Neural cell (in vitro differentiated cells): ENCODE measurements at regions not wholly inside any gene's neighbourhood (a gene's known extent, or its start where the extent isn't known, plus 50 kb on each side); places are given as distances from the start of the nearest gene placed in this dataset.

ENCODE experiments used
- H2AFZ ChIP-seq: fragments of 200-600, 300-800 bp; sonication (generic), shearing (Covaris generic); 2 replicates; pipeline ENCODE4 v1.6.0; 2014; ENCODE audit warnings: low read depth, mild to moderate bottlenecking, antibody characterized with exemption, low read length, moderate library complexity
- H3F3A ChIP-seq: fragments of 200-600 bp; shearing (Covaris generic); 2 replicates; pipeline ENCODE4 v1.6.1; 2016; ENCODE audit warnings: mild to moderate bottlenecking, moderate library complexity, mixed read lengths, antibody characterized with exemption, low read length; ENCODE audit not compliant: insufficient read depth, poor library complexity, severe bottlenecking
- H3K27ac ChIP-seq: fragments of 200-600, 300-800 bp; sonication (generic), shearing (Covaris generic); 2 replicates; pipeline ENCODE4 v1.5.1; 2014; ENCODE audit warnings: mild to moderate bottlenecking, low read length, moderate library complexity
- H3K27me3 ChIP-seq: fragments of 300-800, 200-600 bp; sonication (generic), shearing (Covaris generic); 2 replicates; pipeline ENCODE4 v1.6.0; 2014; ENCODE audit warnings: mild to moderate bottlenecking, low read depth, low read length, moderate library complexity; ENCODE audit not compliant: insufficient read depth
- H3K36me3 ChIP-seq: fragments of 300-800, 200-600 bp; sonication (generic), shearing (Covaris generic); 2 replicates; pipeline ENCODE4 v1.5.1; 2014; ENCODE audit warnings: mild to moderate bottlenecking, antibody characterized with exemption, low read length, moderate library complexity; ENCODE audit not compliant: insufficient read depth
- H3K4me2 ChIP-seq: fragments of 300-800, 200-600 bp; sonication (generic), shearing (Covaris generic); 2 replicates; pipeline ENCODE4 v1.6.0; 2014; ENCODE audit warnings: mild to moderate bottlenecking, low read length
- H3K4me3 ChIP-seq: fragments of 300-800, 200-600 bp; sonication (generic), shearing (Covaris generic); 2 replicates; pipeline ENCODE4 v1.5.1; 2014; ENCODE audit warnings: mild to moderate bottlenecking, low read length, moderate library complexity
- H3K79me2 ChIP-seq: fragments of 200-600 bp; shearing (Covaris generic); replicated peaks from 2 replicates; pipeline ENCODE4 v1.6.0; 2014; ENCODE audit warnings: mild to moderate bottlenecking, low read length, moderate library complexity; ENCODE audit not compliant: insufficient read depth
- H3K9ac ChIP-seq: fragments of 300-800, 200-600 bp; sonication (generic), shearing (Covaris generic); 2 replicates; pipeline ENCODE4 v1.6.1; 2016; ENCODE audit warnings: mild to moderate bottlenecking, low read length, mixed read lengths
- H3K9me2 ChIP-seq: fragments of 200-600 bp; shearing (Covaris generic); 2 replicates; pipeline ENCODE4 v1.6.1; 2016; ENCODE audit warnings: mild to moderate bottlenecking, low read length, mixed read lengths; ENCODE audit not compliant: insufficient read depth
- H3K9me3 ChIP-seq: fragments of 200-600, 300-800 bp; sonication (generic), shearing (Covaris generic); 2 replicates; pipeline ENCODE4 v1.6.1; 2016; ENCODE audit warnings: mild to moderate bottlenecking, mixed run types, low read length, moderate library complexity, mixed read lengths
- H4K20me1 ChIP-seq: fragments of 200-600 bp; shearing (Covaris generic); 2 replicates; pipeline ENCODE4 v1.6.1; 2016; ENCODE audit warnings: mild to moderate bottlenecking, mixed run types; ENCODE audit not compliant: insufficient read depth
- EP300 ChIP-seq: fragments of 450-650 bp; conservative IDR thresholded peaks from 2 replicates; pipeline ENCODE4 v1.6.1; 2014; ENCODE audit warnings: antibody characterized with exemption, mild to moderate bottlenecking, moderate library complexity; ENCODE audit not compliant: poor library complexity, severe bottlenecking
- EZH2 ChIP-seq: fragments of 200-600, 300-800 bp; shearing (Covaris generic), sonication (generic); IDR thresholded peaks from 2 replicates; pipeline ENCODE4 v1.6.1; 2014; ENCODE audit warnings: antibody characterized with exemption, low read length, borderline replicate concordance, mild to moderate bottlenecking; ENCODE audit not compliant: insufficient read depth, poor library complexity, severe bottlenecking
- MXI1 ChIP-seq: fragments of 450-650 bp; conservative IDR thresholded peaks from 2 replicates; pipeline ENCODE4 v1.6.1; 2014; ENCODE audit warnings: antibody characterized with exemption, mild to moderate bottlenecking; ENCODE audit not compliant: poor library complexity, severe bottlenecking
- POLR2AphosphoS5 ChIP-seq: IDR thresholded peaks from 2 replicates; pipeline ENCODE4 v1.6.1; 2012
- RAD21 ChIP-seq: fragments of 450-650 bp; conservative IDR thresholded peaks from 2 replicates; pipeline ENCODE4 v1.6.1; 2014; ENCODE audit warnings: antibody characterized with exemption, mild to moderate bottlenecking, moderate library complexity
- SMC3 ChIP-seq: fragments of 450-650 bp; conservative IDR thresholded peaks from 2 replicates; pipeline ENCODE4 v1.6.1; 2014; ENCODE audit warnings: antibody characterized with exemption, mild to moderate bottlenecking, moderate library complexity; ENCODE audit not compliant: poor library complexity
- TAF1 ChIP-seq: IDR thresholded peaks from 2 replicates; pipeline ENCODE4 v1.6.1; 2012; ENCODE audit warnings: low read depth
- TF ChIP-seq, protein P1 (sequence below): fragments of 450-650 bp; IDR thresholded peaks from 2 replicates; pipeline ENCODE4 v1.5.1; 2014; ENCODE audit warnings: antibody characterized with exemption, mild to moderate bottlenecking, moderate library complexity; ENCODE audit not compliant: poor library complexity, severe bottlenecking
- TF ChIP-seq, protein P2 (sequence below): IDR thresholded peaks from 2 replicates; pipeline ENCODE4 v1.6.1; 2012; ENCODE audit warnings: borderline replicate concordance

DNA sequence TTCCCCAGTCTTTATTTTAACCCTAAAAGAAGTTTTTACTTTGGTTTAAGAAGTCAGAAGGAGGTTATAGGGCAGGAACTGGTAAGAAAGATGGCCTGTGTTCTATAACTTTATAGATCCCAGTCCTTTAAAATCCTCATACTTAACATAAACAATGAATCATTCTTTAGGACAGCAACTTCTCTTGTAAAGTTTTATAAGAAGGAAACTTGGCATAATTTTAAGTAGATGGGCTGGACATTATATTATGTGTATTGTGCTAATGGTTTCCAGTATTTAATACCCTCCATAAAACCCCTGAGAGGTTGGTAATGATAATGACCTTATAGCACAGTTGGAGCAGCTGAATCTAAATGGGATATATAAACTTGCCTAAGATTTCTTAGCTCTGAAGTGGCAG, 247.2 kb downstream of the FAM170A start:
- no peaks in the 10 kb centered on the region for H3K79me2 ChIP-seq

DNA sequence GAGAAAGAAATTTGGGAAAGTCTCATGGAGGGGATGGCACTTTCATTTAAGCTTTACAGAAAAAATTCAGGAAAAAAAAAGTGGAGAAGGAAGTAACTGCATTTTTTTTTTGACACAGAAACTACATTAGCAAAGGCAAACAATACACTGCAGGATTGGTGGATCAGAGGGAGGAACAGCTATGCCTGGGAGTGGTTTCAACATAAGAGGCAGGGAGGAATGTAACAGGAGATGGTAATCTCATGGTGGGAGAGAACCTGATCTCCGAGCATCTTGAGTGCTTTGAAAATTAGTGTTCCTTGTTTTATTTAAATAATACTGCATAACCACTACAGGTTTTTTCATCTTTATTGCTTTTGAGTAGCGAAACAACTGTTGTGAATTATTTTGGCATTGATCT, 249.4 kb downstream of the FAM170A start:
- Histone ChIP-seq H3K27me3 (no peaks in the 10 kb centered on the region), H3K9me2 (no peaks in the 10 kb centered on the region), H3K9me3 (no peaks in the 10 kb centered on the region), H3F3A (no peaks in the 10 kb centered on the region), H3K9ac (no peak overlapping the region), H3K27ac (no peak overlapping the region), H4K20me1 (no peaks in the 10 kb centered on the region), H2AFZ (no peak overlapping the region), H3K79me2 (no peaks in the 10 kb centered on the region), H3K36me3 (no peaks in the 10 kb centered on the region), H3K4me3 (no peak overlapping the region), H3K4me2 (no peak overlapping the region)
- no peak for TF ChIP-seq RAD21
- no peak for TF ChIP-seq SMC3
- no peak for TF ChIP-seq TAF1
- TF ChIP-seq MXI1 = no peak
- TF ChIP-seq, protein P1, sequence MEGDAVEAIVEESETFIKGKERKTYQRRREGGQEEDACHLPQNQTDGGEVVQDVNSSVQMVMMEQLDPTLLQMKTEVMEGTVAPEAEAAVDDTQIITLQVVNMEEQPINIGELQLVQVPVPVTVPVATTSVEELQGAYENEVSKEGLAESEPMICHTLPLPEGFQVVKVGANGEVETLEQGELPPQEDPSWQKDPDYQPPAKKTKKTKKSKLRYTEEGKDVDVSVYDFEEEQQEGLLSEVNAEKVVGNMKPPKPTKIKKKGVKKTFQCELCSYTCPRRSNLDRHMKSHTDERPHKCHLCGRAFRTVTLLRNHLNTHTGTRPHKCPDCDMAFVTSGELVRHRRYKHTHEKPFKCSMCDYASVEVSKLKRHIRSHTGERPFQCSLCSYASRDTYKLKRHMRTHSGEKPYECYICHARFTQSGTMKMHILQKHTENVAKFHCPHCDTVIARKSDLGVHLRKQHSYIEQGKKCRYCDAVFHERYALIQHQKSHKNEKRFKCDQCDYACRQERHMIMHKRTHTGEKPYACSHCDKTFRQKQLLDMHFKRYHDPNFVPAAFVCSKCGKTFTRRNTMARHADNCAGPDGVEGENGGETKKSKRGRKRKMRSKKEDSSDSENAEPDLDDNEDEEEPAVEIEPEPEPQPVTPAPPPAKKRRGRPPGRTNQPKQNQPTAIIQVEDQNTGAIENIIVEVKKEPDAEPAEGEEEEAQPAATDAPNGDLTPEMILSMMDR = no peak
- TF ChIP-seq EP300 = no peak
- no peak for TF ChIP-seq EZH2
- TF ChIP-seq, protein P2, sequence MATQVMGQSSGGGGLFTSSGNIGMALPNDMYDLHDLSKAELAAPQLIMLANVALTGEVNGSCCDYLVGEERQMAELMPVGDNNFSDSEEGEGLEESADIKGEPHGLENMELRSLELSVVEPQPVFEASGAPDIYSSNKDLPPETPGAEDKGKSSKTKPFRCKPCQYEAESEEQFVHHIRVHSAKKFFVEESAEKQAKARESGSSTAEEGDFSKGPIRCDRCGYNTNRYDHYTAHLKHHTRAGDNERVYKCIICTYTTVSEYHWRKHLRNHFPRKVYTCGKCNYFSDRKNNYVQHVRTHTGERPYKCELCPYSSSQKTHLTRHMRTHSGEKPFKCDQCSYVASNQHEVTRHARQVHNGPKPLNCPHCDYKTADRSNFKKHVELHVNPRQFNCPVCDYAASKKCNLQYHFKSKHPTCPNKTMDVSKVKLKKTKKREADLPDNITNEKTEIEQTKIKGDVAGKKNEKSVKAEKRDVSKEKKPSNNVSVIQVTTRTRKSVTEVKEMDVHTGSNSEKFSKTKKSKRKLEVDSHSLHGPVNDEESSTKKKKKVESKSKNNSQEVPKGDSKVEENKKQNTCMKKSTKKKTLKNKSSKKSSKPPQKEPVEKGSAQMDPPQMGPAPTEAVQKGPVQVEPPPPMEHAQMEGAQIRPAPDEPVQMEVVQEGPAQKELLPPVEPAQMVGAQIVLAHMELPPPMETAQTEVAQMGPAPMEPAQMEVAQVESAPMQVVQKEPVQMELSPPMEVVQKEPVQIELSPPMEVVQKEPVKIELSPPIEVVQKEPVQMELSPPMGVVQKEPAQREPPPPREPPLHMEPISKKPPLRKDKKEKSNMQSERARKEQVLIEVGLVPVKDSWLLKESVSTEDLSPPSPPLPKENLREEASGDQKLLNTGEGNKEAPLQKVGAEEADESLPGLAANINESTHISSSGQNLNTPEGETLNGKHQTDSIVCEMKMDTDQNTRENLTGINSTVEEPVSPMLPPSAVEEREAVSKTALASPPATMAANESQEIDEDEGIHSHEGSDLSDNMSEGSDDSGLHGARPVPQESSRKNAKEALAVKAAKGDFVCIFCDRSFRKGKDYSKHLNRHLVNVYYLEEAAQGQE = no peak
- TF ChIP-seq POLR2AphosphoS5 = no peak

More for the DNA sequence above, 247.2 kb downstream of the FAM170A start:
- no peaks in the 10 kb centered on the region for H3F3A ChIP-seq
- TF ChIP-seq POLR2AphosphoS5 (no peak), EZH2 (no peak), MXI1 (no peak), SMC3 (no peak), TAF1 (no peak), RAD21 (no peak), EP300 (no peak)
- TF ChIP-seq, protein P2 = no peak
- TF ChIP-seq, protein P1 = no peak
- H3K4me2 ChIP-seq = no peak overlapping the region
- H3K27ac ChIP-seq = no peak overlapping the region
- H3K4me3 ChIP-seq = no peak overlapping the region
- H3K9me2 ChIP-seq = no peaks in the 10 kb centered on the region
- no peaks in the 10 kb centered on the region for H3K36me3 ChIP-seq
- H3K9me3 ChIP-seq = no peaks in the 10 kb centered on the region
- H2AFZ ChIP-seq = no peak overlapping the region
- no peaks in the 10 kb centered on the region for H4K20me1 ChIP-seq
- H3K27me3 ChIP-seq = no peaks in the 10 kb centered on the region
- H3K9ac ChIP-seq = no peak overlapping the region
